ENCODE measurements at regions not wholly inside any gene's neighbourhood (a gene's known extent, or its start where the extent isn't known, plus 50 kb on each side); places are given as distances from the start of the nearest gene placed in this dataset.

DNA sequence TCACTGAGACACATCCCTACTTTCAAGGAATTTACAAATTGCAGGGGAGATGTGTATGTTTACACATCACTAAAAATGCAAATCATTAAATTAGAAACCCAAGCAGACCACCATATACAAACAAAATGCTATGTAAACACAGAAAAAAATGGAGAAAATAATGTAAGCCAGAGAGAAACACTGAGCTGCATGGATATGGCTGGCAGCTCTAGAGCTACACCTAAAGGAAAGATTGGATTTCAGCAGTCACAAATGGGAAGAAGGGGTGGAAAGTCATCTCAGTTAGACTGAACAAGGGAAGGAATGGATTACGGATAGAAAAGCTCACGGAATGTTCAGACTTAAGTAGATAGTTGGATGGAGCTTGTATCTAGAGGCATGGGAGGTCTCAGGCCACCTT is 186.3 kb downstream of the MOSPD2 start:
- no peaks in the 10 kb centered on the region for H3K27me3 ChIP-seq
- H3K9me3 ChIP-seq: no peaks in the 10 kb centered on the region
- no peak overlapping the region for H3K4me3 ChIP-seq
- H3K27ac ChIP-seq: no peak overlapping the region
- DNase-seq: no peak
- TF ChIP-seq POLR2A (IDR thresholded peaks at IDR 0.05) (no peak), CTCF (IDR thresholded peaks at IDR 0.05) (no peak)
- intact Hi-C loops (cut with DNase I; ENCODE audit: low total_unique reads): no loop called here
- H3K4me1 ChIP-seq: no peaks in the 10 kb centered on the region
- H3K36me3 ChIP-seq: no peaks in the 10 kb centered on the region

- Histone ChIP-seq H3K27ac (no peak overlapping the region), H3K9me3 (no peaks in the 10 kb centered on the region), H3K4me1 (no peaks in the 10 kb centered on the region), H3K4me3 (no peak overlapping the region), H3K27me3 (no peaks in the 10 kb centered on the region), H3K36me3 (no peaks in the 10 kb centered on the region)
- no peak for DNase-seq
- TF ChIP-seq POLR2A (IDR thresholded peaks at IDR 0.05) (no peak), CTCF (IDR thresholded peaks at IDR 0.05) (no peak)
- intact Hi-C loops (cut with DNase I; ENCODE audit: low total_unique reads): no loop called here
Measured at GRCh38 chrX:15056044-15056443, 182.8 kb downstream of the MOSPD2 start.

GRCh38 chrX:15055146-15055930 is 182.1 kb downstream of the MOSPD2 start:
- Histone ChIP-seq H3K27me3 (no peaks in the 10 kb centered on the region), H3K4me1 (no peaks in the 10 kb centered on the region), H3K9me3 (no peaks in the 10 kb centered on the region), H3K36me3 (no peaks in the 10 kb centered on the region), H3K4me3 (no peak overlapping the region), H3K27ac (no peak overlapping the region)
- no peak for DNase-seq
- TF ChIP-seq POLR2A (IDR thresholded peaks at IDR 0.05) (no peak), CTCF (IDR thresholded peaks at IDR 0.05) (no peak)
- intact Hi-C loops (cut with DNase I; ENCODE audit: low total_unique reads): no loop called here

DNA sequence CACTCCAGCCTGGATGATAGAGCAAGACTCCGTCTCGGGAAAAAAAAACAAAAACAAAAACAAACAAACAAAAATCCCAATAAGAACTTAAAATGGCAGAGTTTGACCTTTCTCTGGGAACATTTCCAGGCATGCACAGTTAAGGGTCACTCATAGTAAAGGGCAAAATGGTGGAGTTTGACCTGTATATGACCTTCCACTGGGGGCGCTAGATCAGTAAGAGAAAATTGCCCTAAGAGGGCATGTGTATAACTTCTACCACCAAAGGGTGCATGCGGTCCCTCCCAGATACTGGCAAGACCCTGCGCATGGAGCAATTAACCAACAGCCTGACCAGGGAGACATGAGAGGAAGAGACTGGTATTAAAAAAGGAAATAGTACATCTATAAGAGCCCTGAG is 177.2 kb downstream of the MOSPD2 start:
- Histone ChIP-seq H3K27me3 (no peaks in the 10 kb centered on the region), H3K4me1 (no peaks in the 10 kb centered on the region), H3K4me3 (no peak overlapping the region), H3K36me3 (no peaks in the 10 kb centered on the region), H3K9me3 (no peaks in the 10 kb centered on the region), H3K27ac (no peak overlapping the region)
- intact Hi-C loops (cut with DNase I; ENCODE audit: low total_unique reads): no loop called here
- no peak for TF ChIP-seq CTCF (IDR thresholded peaks at IDR 0.05)
- TF ChIP-seq POLR2A (IDR thresholded peaks at IDR 0.05): no peak
- DNase-seq: no peak

GRCh38 chrX:15043538-15043937 is 170.3 kb downstream of the MOSPD2 start:
- H3K27me3 ChIP-seq: no peaks in the 10 kb centered on the region
- no peak overlapping the region for H3K27ac ChIP-seq
- no peak overlapping the region for H3K4me3 ChIP-seq
- H3K4me1 ChIP-seq: no peaks in the 10 kb centered on the region
- TF ChIP-seq POLR2A (IDR thresholded peaks at IDR 0.05) (no peak), CTCF (IDR thresholded peaks at IDR 0.05) (no peak)
- H3K9me3 ChIP-seq: no peaks in the 10 kb centered on the region
- intact Hi-C loops (cut with DNase I; ENCODE audit: low total_unique reads): no loop called here
- H3K36me3 ChIP-seq: no peaks in the 10 kb centered on the region
- no peak for DNase-seq
